Activated B cell treated with CpG ODN at 0.5 μM for 24 hours (primary cell): ENCODE measurements at regions not wholly inside any gene's neighbourhood (a gene's known extent, or its start where the extent isn't known, plus 50 kb on each side); places are given as distances from the start of the nearest gene placed in this dataset.

Source experiments
- ATAC-seq: fragments of 200-7000 bp; cut with Tn5 transposase; one replicate; pipeline ENCODE4 v1.10.0; 2021; ENCODE audit warnings: low read depth, mild to moderate bottlenecking, moderate library complexity
- CTCF ChIA-PET: fragments of 350-600 bp; sonication (Branson Sonifier 250); formaldehyde crosslinking; loops from one replicate; lab custom pipeline; 2021; ENCODE audit warnings: antibody characterized with exemption; lab: Charles Lee
- POLR2A ChIA-PET: fragments of 350-600 bp; sonication (Branson Sonifier 250); formaldehyde crosslinking; loops from one replicate; lab custom pipeline; 2021; ENCODE audit warnings: antibody characterized with exemption; lab: Charles Lee
- DNase-seq: peaks from one replicate; pipeline ENCODE4 v3.0.0; 2022
- H3K27ac Mint-ChIP-seq: one replicate; pipeline ENCODE4 v1.8.0; 2020; ENCODE audit warnings: mixed read lengths
- H3K27me3 Mint-ChIP-seq: one replicate; pipeline ENCODE4 v1.8.0; 2021; ENCODE audit warnings: mixed read lengths
- H3K36me3 Mint-ChIP-seq: one replicate; pipeline ENCODE4 v1.8.0; 2021; ENCODE audit warnings: low read depth, mixed read lengths
- H3K4me1 Mint-ChIP-seq: one replicate; pipeline ENCODE4 v1.8.0; 2021; ENCODE audit warnings: mixed read lengths
- H3K4me3 Mint-ChIP-seq: one replicate; pipeline ENCODE4 v1.8.0; 2020; ENCODE audit warnings: mild to moderate bottlenecking, mixed read lengths
- H3K9me3 Mint-ChIP-seq: one replicate; pipeline ENCODE4 v1.8.0; 2020; ENCODE audit warnings: mixed read lengths
- CTCF ChIP-seq: fragments of 200-600 bp; IDR thresholded peaks from one replicate; pipeline ENCODE4 v1.8.0; 2022; ENCODE audit warnings: antibody characterized with exemption, mild to moderate bottlenecking
- intact Hi-C: fragments of 100-400 bp; cut with micrococcal nuclease; formaldehyde crosslinking; loops from one replicate; pipeline ENCODE4 v1.15.1; 2024

DNA sequence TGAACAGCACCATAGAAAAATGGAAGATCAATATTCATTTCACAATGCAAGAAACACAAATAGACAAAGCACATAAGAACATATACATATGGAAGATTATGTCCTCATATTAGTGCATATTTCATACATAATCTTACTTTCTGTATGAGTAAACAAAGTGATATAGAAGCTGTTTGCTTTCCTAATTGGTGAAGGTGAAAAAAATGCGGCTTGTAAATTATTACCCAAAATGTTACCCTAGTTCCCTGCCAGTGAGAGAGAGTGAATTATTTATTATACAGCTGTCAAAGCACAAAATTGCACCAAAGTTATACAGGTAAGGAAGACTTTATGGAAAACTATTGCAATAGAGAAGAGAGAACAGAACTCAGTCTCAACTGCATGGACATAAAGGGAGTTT is 1485.0 kb upstream of the CDH9 start:
- ChIA-PET CTCF (no interaction called here), POLR2A (interaction anchor here (0.6 kb wide), 1 partner anchor 11 kb away, joined by 3 read pairs; no protein-coding TSS in a partner anchor)
- Mint-ChIP-seq H3K4me1 (no peaks in the 10 kb centered on the region), H3K36me3 (no peaks in the 10 kb centered on the region), H3K4me3 (no peak overlapping the region), H3K27me3 (no peaks in the 10 kb centered on the region), H3K27ac (no peak overlapping the region), H3K9me3 (peaks cover 12% of the 10 kb centered on the region)
- no peak for TF ChIP-seq CTCF
- DNase-seq (no peak), ATAC-seq (no peak)
- intact Hi-C loops, result no loop called here

- Mint-ChIP-seq H3K27ac (no peak overlapping the region), H3K4me3 (no peak overlapping the region), H3K36me3 (no peaks in the 10 kb centered on the region), H3K4me1 (no peaks in the 10 kb centered on the region), H3K9me3 (peaks cover 7% of the 10 kb centered on the region), H3K27me3 (no peaks in the 10 kb centered on the region)
- DNase-seq, result no peak
- ATAC-seq, result no peak
- POLR2A ChIA-PET, result no interaction called here
- intact Hi-C loops, result no loop called here
- CTCF ChIA-PET, result no interaction called here
- TF ChIP-seq CTCF, result no peak
Measured at GRCh38 chr5:28517691-28518090, 1479.3 kb upstream of the CDH9 start.

- ATAC-seq (no peak), DNase-seq (no peak)
- H3K27ac Mint-ChIP-seq, result no peak overlapping the region
- H3K4me1 Mint-ChIP-seq, result no peaks in the 10 kb centered on the region
- H3K36me3 Mint-ChIP-seq, result no peaks in the 10 kb centered on the region
- intact Hi-C loops, result no loop called here
- no peak overlapping the region for H3K4me3 Mint-ChIP-seq
- no peak for TF ChIP-seq CTCF
- ChIA-PET CTCF (no interaction called here), POLR2A (no interaction called here)
- no peaks in the 10 kb centered on the region for H3K27me3 Mint-ChIP-seq
- H3K9me3 Mint-ChIP-seq, result peaks cover 8% of the 10 kb centered on the region
Measured at GRCh38 chr5:28516722-28517121, 1478.3 kb upstream of the CDH9 start.

GRCh38 chr5:28512648-28513047 is 1474.3 kb upstream of the CDH9 start:
- peaks cover 2% of the 10 kb centered on the region for H3K9me3 Mint-ChIP-seq
- CTCF ChIA-PET, result no interaction called here

DNA sequence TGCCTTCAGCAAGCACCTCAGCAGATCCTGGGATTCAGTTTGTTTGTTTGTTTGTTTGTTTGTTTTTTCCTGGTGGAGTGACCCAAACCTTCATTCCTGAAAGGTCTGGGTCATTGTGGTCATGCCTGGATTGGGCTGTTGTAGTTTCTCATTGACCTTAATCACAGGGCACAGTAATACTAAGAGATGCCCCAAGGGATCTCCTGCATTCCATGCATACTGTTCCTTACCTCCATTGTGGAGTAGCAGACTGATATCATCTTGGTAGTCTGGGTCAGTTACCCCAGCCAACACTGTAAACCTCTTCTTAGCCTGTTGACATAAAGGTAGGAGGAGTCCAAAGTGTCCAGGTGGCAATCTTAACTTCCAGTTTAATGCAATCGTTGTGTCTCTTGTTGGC is 1466.7 kb upstream of the CDH9 start:
- no peaks in the 10 kb centered on the region for H3K27me3 Mint-ChIP-seq
- H3K4me1 Mint-ChIP-seq, result no peaks in the 10 kb centered on the region
- no peak for TF ChIP-seq CTCF
- intact Hi-C loops, result no loop called here
- peaks cover 5% of the 10 kb centered on the region for H3K9me3 Mint-ChIP-seq
- H3K4me3 Mint-ChIP-seq, result no peak overlapping the region
- DNase-seq (no peak), ATAC-seq (no peak)
- CTCF ChIA-PET, result no interaction called here
- POLR2A ChIA-PET, result no interaction called here
- no peak overlapping the region for H3K27ac Mint-ChIP-seq
- no peaks in the 10 kb centered on the region for H3K36me3 Mint-ChIP-seq

More at GRCh38 chr5:28512648-28513047, 1474.3 kb upstream of the CDH9 start:
- POLR2A ChIA-PET, result no interaction called here
- H3K27me3 Mint-ChIP-seq, result no peaks in the 10 kb centered on the region
- TF ChIP-seq CTCF, result no peak
- H3K4me1 Mint-ChIP-seq, result no peaks in the 10 kb centered on the region
- DNase-seq, result no peak
- no peaks in the 10 kb centered on the region for H3K36me3 Mint-ChIP-seq
- H3K27ac Mint-ChIP-seq, result no peak overlapping the region
- ATAC-seq, result no peak
- intact Hi-C loops, result no loop called here
- H3K4me3 Mint-ChIP-seq, result no peak overlapping the region
